OCI-LY7 (cell line): ENCODE measurements at regions not wholly inside any gene's neighbourhood (a gene's known extent, or its start where the extent isn't known, plus 50 kb on each side); places are given as distances from the start of the nearest gene placed in this dataset.

Experiments used
- BruUV-seq: library from RNA; stranded (reverse); fragments of 400-500 nt; replicated peaks from 2 replicates; lab custom pipeline; 2021; lab: Mats Ljungman, UMichigan
- CTCF ChIA-PET: fragments of 300-600 bp; sonication (Branson Sonifier 250); formaldehyde crosslinking; loops from one replicate; lab custom pipeline; 2022; ENCODE audit warnings: antibody characterized with exemption; ENCODE audit not compliant: unreplicated experiment; lab: Charles Lee
- POLR2A ChIA-PET: fragments of 300-600 bp; sonication (Branson Sonifier 250); formaldehyde crosslinking; loops from one replicate; lab custom pipeline; 2022; ENCODE audit warnings: antibody characterized with exemption; lab: Charles Lee
- DNase-seq: peaks from one replicate; pipeline ENCODE4 v3.0.0-alpha.2; 2015; ENCODE audit warnings: low spot score
- H2AFZ ChIP-seq: fragments of 200-600 bp; sonication (generic), shearing (Covaris generic); 2 replicates; pipeline ENCODE4 v1.6.1; 2014; ENCODE audit warnings: mild to moderate bottlenecking, antibody characterized with exemption, low read length, moderate library complexity
- H3K27ac ChIP-seq: fragments of 200-600 bp; sonication (generic); 2 replicates; pipeline ENCODE4 v1.5.1; 2014; ENCODE audit warnings: mixed run types, low read depth, mild to moderate bottlenecking, moderate library complexity, low read length, inconsistent platforms; ENCODE audit not compliant: poor library complexity, severe bottlenecking
- H3K36me3 ChIP-seq: fragments of 200-600 bp; sonication (generic); 2 replicates; pipeline ENCODE4 v1.6.1; 2014; ENCODE audit warnings: mild to moderate bottlenecking, antibody characterized with exemption, low read length, moderate library complexity, mixed read lengths; ENCODE audit not compliant: insufficient read depth
- H3K4me1 ChIP-seq: fragments of 200-600 bp; sonication (generic); 2 replicates; pipeline ENCODE4 v1.5.1; 2014; ENCODE audit warnings: mild to moderate bottlenecking, low read length; ENCODE audit not compliant: insufficient read depth, poor library complexity, severe bottlenecking
- H3K4me2 ChIP-seq: fragments of 200-600 bp; sonication (generic); 2 replicates; pipeline ENCODE4 v1.6.1; 2014; ENCODE audit warnings: mild to moderate bottlenecking, low read length
- H3K4me3 ChIP-seq: fragments of 200-600 bp; sonication (generic); 2 replicates; pipeline ENCODE4 v1.5.1; 2014; ENCODE audit warnings: mild to moderate bottlenecking, low read depth, low read length; ENCODE audit not compliant: poor library complexity, severe bottlenecking
- H3K79me2 ChIP-seq: fragments of 200-600 bp; sonication (generic); 2 replicates; pipeline ENCODE4 v1.6.1; 2016; ENCODE audit warnings: low read depth, mild to moderate bottlenecking, low read length, moderate library complexity, mixed read lengths; ENCODE audit not compliant: insufficient read depth
- H3K9me2 ChIP-seq: fragments of 200-600 bp; sonication (generic); 2 replicates; pipeline ENCODE4 v1.6.1; 2016; ENCODE audit warnings: mild to moderate bottlenecking, low read length, mixed read lengths; ENCODE audit not compliant: insufficient read depth
- H3K9me3 ChIP-seq: fragments of 200-600 bp; sonication (generic); 2 replicates; pipeline ENCODE4 v1.6.1; 2014; ENCODE audit warnings: mild to moderate bottlenecking, mixed run types, low read length, mixed read lengths
- H4K20me1 ChIP-seq: fragments of 200-600 bp; sonication (generic); 2 replicates; pipeline ENCODE4 v1.6.1; 2014; ENCODE audit warnings: mild to moderate bottlenecking, antibody characterized with exemption, low read length, moderate library complexity, mixed read lengths; ENCODE audit not compliant: insufficient read depth
- CTCF ChIP-seq: fragments of 200-600 bp; sonication (generic); conservative IDR thresholded peaks from 2 replicates; pipeline ENCODE4 v1.5.1; 2014; ENCODE audit warnings: mild to moderate bottlenecking, antibody characterized with exemption, low read length, moderate library complexity, mixed read lengths
- EZH2phosphoT487 ChIP-seq: fragments of 200-600 bp; sonication (generic); IDR thresholded peaks from 2 replicates; pipeline ENCODE4 v1.6.1; 2018; ENCODE audit warnings: low read depth, borderline replicate concordance, mild to moderate bottlenecking, mixed run types, antibody characterized with exemption, low read length, moderate library complexity, mixed read lengths
- intact Hi-C: fragments of 100-400 bp; cut with micrococcal nuclease; formaldehyde crosslinking; loops from one replicate; pipeline ENCODE4 v1.10.0; 2022; ENCODE audit not compliant: unreplicated experiment

GRCh38 chr3:72694398-72694797, 153.8 kb downstream of the SHQ1 start:
- CTCF ChIA-PET, result no interaction called here
- no peak for DNase-seq
- POLR2A ChIA-PET, result interaction anchor here (0.6 to 0.9 kb wide), 3 partner anchors 23 to 916 kb away, joined by 3 to 5 read pairs (median 3); no protein-coding TSS in a partner anchor
- Histone ChIP-seq H2AFZ (no peak overlapping the region), H3K36me3 (no peaks in the 10 kb centered on the region), H3K9me2 (no peaks in the 10 kb centered on the region), H3K79me2 (no peaks in the 10 kb centered on the region), H3K4me3 (no peak overlapping the region), H3K9me3 (no peaks in the 10 kb centered on the region), H4K20me1 (no peaks in the 10 kb centered on the region), H3K4me1 (no peaks in the 10 kb centered on the region), H3K27ac (no peak overlapping the region), H3K4me2 (no peak overlapping the region)
- no TSS peak for BruUV-seq
- TF ChIP-seq CTCF (no peak), EZH2phosphoT487 (no peak)
- intact Hi-C loops, result no loop called here

GRCh38 chr3:72692990-72693389, 155.3 kb downstream of the SHQ1 start:
- Histone ChIP-seq H2AFZ (no peak overlapping the region), H3K79me2 (no peaks in the 10 kb centered on the region), H3K4me2 (no peak overlapping the region), H3K36me3 (no peaks in the 10 kb centered on the region), H3K4me3 (no peak overlapping the region), H3K27ac (no peak overlapping the region), H3K9me2 (no peaks in the 10 kb centered on the region), H3K9me3 (no peaks in the 10 kb centered on the region), H3K4me1 (peaks cover 13% of the 10 kb centered on the region), H4K20me1 (no peaks in the 10 kb centered on the region)
- intact Hi-C loops, result no loop called here
- ChIA-PET CTCF (no interaction called here), POLR2A (interaction anchor here (1.0 kb wide), 1 partner anchor 18 kb away, joined by 3 read pairs; no protein-coding TSS in a partner anchor)
- no peak for DNase-seq
- BruUV-seq, result no TSS peak
- TF ChIP-seq EZH2phosphoT487 (no peak), CTCF (no peak)

DNA sequence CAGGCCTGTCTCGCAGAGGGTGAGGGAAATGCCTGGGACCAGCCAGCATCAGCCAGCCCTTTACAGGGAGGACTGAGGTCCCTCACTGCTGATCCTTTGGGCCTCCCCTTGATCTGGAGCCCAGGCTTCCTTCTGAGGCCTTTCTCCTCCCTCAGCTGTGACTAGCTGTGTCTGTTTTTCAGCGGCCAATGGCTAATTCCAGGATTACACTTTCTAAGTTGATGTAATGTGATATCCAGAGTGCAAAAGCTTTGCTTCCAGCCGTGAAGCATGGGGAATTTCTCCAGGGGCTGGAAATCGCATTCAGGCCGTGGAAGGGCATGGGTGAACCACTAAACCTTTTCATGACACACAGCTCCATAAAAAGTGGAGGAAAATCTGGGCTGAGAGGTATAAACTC, 157.6 kb downstream of the SHQ1 start:
- no TSS peak for BruUV-seq
- intact Hi-C loops, result no loop called here
- H2AFZ ChIP-seq, result no peak overlapping the region
- TF ChIP-seq EZH2phosphoT487 (no peak), CTCF (no peak)
- H3K79me2 ChIP-seq, result no peaks in the 10 kb centered on the region
- no peaks in the 10 kb centered on the region for H3K9me3 ChIP-seq
- ChIA-PET POLR2A (interaction anchor here (0.7 kb wide), 1 partner anchor 93 kb away, joined by 4 read pairs; no protein-coding TSS in a partner anchor), CTCF (no interaction called here)
- no peaks in the 10 kb centered on the region for H3K36me3 ChIP-seq
- H4K20me1 ChIP-seq, result no peaks in the 10 kb centered on the region
- H3K27ac ChIP-seq, result no peak overlapping the region
- no peak for DNase-seq
- no peaks in the 10 kb centered on the region for H3K9me2 ChIP-seq
- H3K4me2 ChIP-seq, result no peak overlapping the region
- H3K4me3 ChIP-seq, result no peak overlapping the region
- peaks cover 18% of the 10 kb centered on the region for H3K4me1 ChIP-seq
